ENCODE measurements at regions not wholly inside any gene's neighbourhood (a gene's known extent, or its start where the extent isn't known, plus 50 kb on each side); places are given as distances from the start of the nearest gene placed in this dataset.
A peak's percentile ranks its signal among the peaks of the same experiment; 100 is the strongest.

GRCh38 chr6:108746366-108746765 is 101.9 kb upstream of the ARMC2 start:
- Mint-ChIP-seq H3K4me1 (peaks cover 4% of the 10 kb centered on the region), H3K4me3 (no peak overlapping the region), H3K36me3 (no peaks in the 10 kb centered on the region), H3K27ac (peak overlapping the region; percentile 29), H3K9me3 (no peaks in the 10 kb centered on the region), H3K27me3 (peaks cover 14% of the 10 kb centered on the region)
- DNase-seq (ENCODE audit: low spot score in 2 of 2): no peak
- no peak for ATAC-seq (ENCODE audit: low read depth)

- peak overlapping the region; percentile 29 for H3K27ac Mint-ChIP-seq
- H3K4me1 Mint-ChIP-seq: peaks cover 4% of the 10 kb centered on the region
- peaks cover 10% of the 10 kb centered on the region for H3K27me3 Mint-ChIP-seq
Measured at GRCh38 chr6:108746836-108747575, 101.2 kb upstream of the ARMC2 start.

GRCh38 chr6:108748055-108748454 is 100.2 kb upstream of the ARMC2 start:
- no peak overlapping the region for H3K4me3 Mint-ChIP-seq

More at GRCh38 chr6:108746836-108747575, 101.2 kb upstream of the ARMC2 start:
- no peaks in the 10 kb centered on the region for H3K36me3 Mint-ChIP-seq
- no peak overlapping the region for H3K4me3 Mint-ChIP-seq
- ATAC-seq (ENCODE audit: low read depth) (no peak), DNase-seq (ENCODE audit: low spot score in 2 of 2) (no peak)
- no peaks in the 10 kb centered on the region for H3K9me3 Mint-ChIP-seq

DNA sequence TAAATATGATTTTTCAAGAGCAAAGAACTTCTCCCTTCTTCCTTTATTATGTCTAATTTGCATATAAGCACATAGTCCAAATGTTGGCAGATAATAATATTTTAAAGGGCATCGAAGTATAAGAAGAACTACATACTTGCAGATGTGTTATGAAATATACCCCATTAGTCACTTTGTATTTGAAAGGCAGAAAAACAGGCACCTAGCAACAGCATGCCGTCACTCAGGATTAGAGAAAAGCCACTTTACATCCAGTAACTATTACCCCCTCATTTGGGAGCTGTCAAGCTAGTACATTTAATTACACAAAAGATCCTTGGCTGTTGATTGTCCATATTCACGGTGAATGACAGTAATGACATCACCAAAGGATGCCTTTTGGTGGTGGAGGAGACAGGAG is 99.3 kb upstream of the ARMC2 start:
- DNase-seq (ENCODE audit: low spot score in 2 of 2): no peak
- Mint-ChIP-seq H3K9me3 (no peaks in the 10 kb centered on the region), H3K27me3 (peaks cover 8% of the 10 kb centered on the region), H3K4me1 (no peaks in the 10 kb centered on the region), H3K4me3 (no peak overlapping the region), H3K27ac (no peak overlapping the region), H3K36me3 (no peaks in the 10 kb centered on the region)
- no peak for ATAC-seq (ENCODE audit: low read depth)

More at GRCh38 chr6:108748055-108748454, 100.2 kb upstream of the ARMC2 start:
- no peaks in the 10 kb centered on the region for H3K9me3 Mint-ChIP-seq
- H3K4me1 Mint-ChIP-seq: no peaks in the 10 kb centered on the region
- no peak for DNase-seq (ENCODE audit: low spot score in 2 of 2)
- no peak for ATAC-seq (ENCODE audit: low read depth)
- H3K36me3 Mint-ChIP-seq: no peaks in the 10 kb centered on the region
- peaks cover 10% of the 10 kb centered on the region for H3K27me3 Mint-ChIP-seq
- no peak overlapping the region for H3K27ac Mint-ChIP-seq

- no peak for ATAC-seq (ENCODE audit: low read depth)
- no peak for DNase-seq (ENCODE audit: low spot score in 2 of 2)
- Mint-ChIP-seq H3K4me1 (no peaks in the 10 kb centered on the region), H3K27ac (no peak overlapping the region), H3K36me3 (no peaks in the 10 kb centered on the region), H3K27me3 (peaks cover 6% of the 10 kb centered on the region), H3K9me3 (no peaks in the 10 kb centered on the region), H3K4me3 (no peak overlapping the region)
Measured at GRCh38 chr6:108750801-108751200, 97.4 kb upstream of the ARMC2 start.

- no peak for ATAC-seq (ENCODE audit: low read depth)
- H3K9me3 Mint-ChIP-seq: no peaks in the 10 kb centered on the region
- H3K4me1 Mint-ChIP-seq: no peaks in the 10 kb centered on the region
- H3K27me3 Mint-ChIP-seq: peaks cover 4% of the 10 kb centered on the region
- no peak overlapping the region for H3K4me3 Mint-ChIP-seq
- no peaks in the 10 kb centered on the region for H3K36me3 Mint-ChIP-seq
- H3K27ac Mint-ChIP-seq: no peak overlapping the region
- no peak for DNase-seq (ENCODE audit: low spot score in 2 of 2)
Measured at GRCh38 chr6:108751282-108751681, 96.9 kb upstream of the ARMC2 start.

DNA sequence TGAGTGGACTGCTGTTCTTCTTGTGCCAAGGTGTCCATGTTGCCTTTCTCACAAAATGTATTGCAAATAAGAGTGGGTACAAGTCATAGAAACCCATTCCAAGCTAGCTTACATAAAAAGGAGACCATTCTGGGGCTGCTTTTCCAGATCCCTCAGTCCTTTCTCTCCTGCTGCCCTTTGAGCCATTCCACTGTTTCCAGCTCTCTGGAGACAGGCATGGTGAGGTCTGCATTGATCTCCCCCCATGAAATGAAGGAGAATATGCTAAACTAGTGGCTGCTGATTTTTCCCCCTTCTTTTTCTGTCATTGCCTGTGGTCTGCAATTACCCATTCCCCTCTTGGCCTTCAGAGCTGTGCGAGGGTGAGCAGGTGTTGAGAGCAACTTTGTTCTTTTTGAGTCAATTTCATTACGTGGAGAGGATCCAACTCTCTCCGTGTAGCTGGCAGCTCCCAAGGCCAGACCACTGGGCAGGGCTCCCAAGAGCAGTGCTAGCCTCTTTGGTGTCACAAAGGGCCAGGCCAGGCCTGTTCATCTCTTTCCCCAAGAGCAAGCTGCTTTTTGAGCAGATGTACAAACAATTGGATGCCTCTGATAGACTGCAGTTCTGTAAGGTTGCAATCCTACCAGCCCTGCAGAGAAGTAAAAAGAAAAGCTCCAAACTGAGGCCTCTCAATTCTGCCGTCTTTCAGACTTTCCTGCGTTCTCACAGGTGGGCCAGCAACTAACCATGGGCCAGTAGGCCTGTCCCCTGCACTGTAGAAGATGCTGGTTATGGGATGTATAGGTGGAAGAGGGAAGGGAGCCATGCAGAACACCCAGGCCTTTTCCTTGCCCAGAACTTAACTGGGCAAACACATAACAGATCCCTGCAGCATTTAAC is 96.1 kb upstream of the ARMC2 start:
- Mint-ChIP-seq H3K9me3 (no peaks in the 10 kb centered on the region), H3K4me3 (no peak overlapping the region), H3K4me1 (no peaks in the 10 kb centered on the region), H3K36me3 (no peaks in the 10 kb centered on the region), H3K27ac (no peak overlapping the region), H3K27me3 (peaks cover 2% of the 10 kb centered on the region)
- ATAC-seq (ENCODE audit: low read depth): no peak
- no peak for DNase-seq (ENCODE audit: low spot score in 2 of 2)

DNA sequence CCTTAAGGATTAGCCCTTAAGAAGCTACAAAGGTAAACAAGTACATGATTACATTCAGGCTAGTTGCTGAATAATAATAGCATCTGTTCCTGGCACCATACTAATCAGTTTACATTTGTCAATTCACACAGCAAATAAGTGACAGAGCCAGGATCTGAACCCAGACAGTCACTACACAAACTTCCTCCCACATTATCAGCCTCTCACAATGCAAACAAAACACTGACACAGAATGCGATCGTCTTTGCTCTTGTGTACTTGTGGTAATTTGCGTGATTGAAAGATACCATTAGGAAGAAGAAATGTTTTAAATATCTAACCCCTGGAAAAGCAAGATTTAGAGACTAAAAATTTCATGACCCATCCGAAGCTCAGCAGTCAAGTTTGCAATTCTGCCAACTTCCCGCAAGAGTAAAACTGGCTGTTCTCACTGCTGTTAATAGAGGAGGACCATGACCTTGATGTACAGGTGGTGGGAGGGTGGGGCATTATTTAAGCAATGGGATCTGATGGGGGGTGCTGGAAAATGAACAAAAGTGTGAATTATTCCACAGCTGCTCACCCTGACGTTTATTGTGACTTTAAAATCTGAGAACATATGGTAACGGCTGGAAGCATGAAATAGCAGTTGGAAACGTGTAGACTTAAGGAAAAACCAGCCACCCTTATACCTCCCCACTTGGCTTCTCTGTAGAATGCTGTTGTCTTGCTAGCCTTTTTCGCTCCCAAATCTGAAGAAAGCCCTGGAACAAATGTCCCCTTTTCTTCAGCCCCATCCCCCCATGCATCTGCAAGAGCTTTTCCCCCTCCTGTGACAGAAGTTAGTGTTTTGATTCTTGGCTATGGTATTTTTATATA is 95.3 kb upstream of the ARMC2 start:
- Mint-ChIP-seq H3K27me3 (peaks cover 2% of the 10 kb centered on the region), H3K4me3 (no peak overlapping the region), H3K36me3 (no peaks in the 10 kb centered on the region), H3K9me3 (no peaks in the 10 kb centered on the region), H3K4me1 (no peaks in the 10 kb centered on the region), H3K27ac (no peak overlapping the region)
- ATAC-seq (ENCODE audit: low read depth): no peak
- no peak for DNase-seq (ENCODE audit: low spot score in 2 of 2)

DNA sequence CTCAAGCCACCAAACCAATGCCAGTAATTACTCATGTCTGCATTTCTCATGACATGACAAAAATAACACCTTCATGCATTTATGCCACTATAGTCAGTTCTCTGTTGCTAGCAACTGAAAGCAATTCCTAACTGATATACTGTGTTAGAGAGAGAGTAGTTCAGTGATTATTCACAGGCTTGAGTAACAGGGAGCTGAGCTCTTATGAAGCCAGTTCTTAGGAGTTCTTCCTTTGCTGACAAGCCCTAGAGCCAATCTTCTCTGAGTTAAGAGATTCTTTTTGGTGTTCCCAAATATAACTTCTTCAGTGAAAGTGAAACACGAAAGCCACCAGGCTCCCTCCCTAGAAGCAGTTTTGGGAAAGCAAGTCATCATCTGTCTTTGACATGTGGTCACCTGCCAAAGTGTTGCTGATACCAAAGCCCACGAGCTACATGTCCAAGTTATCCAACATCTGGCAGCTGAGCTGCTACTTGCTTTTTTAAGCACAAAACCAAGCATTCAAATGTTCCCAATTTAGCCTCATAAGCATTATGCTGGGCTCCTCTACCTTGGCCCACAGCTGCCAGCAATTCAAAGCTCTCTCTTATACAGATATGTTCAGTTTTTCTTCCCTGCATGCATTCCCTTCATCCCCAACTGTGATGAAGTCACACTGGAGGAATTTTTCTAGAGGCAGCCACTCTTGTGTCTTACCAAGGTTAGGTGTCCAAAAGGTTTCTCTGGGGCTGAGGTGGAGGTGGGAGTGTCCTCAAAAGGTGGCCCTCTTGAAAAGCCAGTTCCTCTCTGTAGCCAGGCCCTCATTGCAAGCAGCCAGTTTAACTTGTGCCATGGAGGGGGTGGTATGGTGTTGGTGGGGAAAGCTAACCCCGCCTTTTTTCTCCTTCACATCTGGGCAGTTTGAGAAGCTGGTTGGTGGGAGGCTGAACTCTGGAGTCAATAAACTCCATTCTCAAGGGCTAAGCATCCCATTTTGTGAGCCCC is 92.7 kb upstream of the ARMC2 start:
- Mint-ChIP-seq H3K4me3 (no peak overlapping the region), H3K4me1 (no peaks in the 10 kb centered on the region), H3K27ac (no peak overlapping the region), H3K36me3 (no peaks in the 10 kb centered on the region), H3K9me3 (no peaks in the 10 kb centered on the region), H3K27me3 (no peaks in the 10 kb centered on the region)
- DNase-seq (ENCODE audit: low spot score in 2 of 2): no peak
- ATAC-seq (ENCODE audit: low read depth): no peak

DNA sequence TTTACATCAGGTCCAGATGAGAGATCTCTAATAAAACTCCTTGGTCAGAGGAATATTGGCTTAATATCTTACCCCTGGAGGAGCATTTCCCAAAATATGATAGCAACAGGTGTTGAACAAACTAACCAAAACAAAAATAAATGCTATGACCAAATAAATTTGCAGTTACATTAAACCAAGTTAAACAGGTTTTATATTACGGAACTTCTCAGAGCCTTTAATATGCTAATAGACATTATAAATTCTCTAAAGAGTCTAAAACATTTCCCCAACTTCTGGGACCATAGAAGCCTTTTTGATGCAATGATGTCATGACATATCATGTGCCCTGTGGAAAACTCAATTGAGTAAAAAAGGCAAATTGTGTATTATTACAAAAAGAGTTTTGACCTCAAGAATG is 90.9 kb upstream of the ARMC2 start:
- DNase-seq (ENCODE audit: low spot score in 2 of 2) (no peak), ATAC-seq (ENCODE audit: low read depth) (no peak)
- no peak overlapping the region for H3K27ac Mint-ChIP-seq
- peaks cover 5% of the 10 kb centered on the region for H3K4me1 Mint-ChIP-seq
- H3K9me3 Mint-ChIP-seq: no peaks in the 10 kb centered on the region
- no peaks in the 10 kb centered on the region for H3K36me3 Mint-ChIP-seq
- peaks cover 4% of the 10 kb centered on the region for H3K27me3 Mint-ChIP-seq
- no peak overlapping the region for H3K4me3 Mint-ChIP-seq

GRCh38 chr6:108758884-108759283 is 89.3 kb upstream of the ARMC2 start:
- Mint-ChIP-seq H3K36me3 (no peaks in the 10 kb centered on the region), H3K4me3 (no peak overlapping the region), H3K9me3 (no peaks in the 10 kb centered on the region), H3K4me1 (peaks cover 8% of the 10 kb centered on the region), H3K27me3 (peaks cover 6% of the 10 kb centered on the region), H3K27ac (no peak overlapping the region)
- no peak for DNase-seq (ENCODE audit: low spot score in 2 of 2)
- ATAC-seq (ENCODE audit: low read depth): no peak

GRCh38 chr6:108760126-108761050 is 87.8 kb upstream of the ARMC2 start:
- H3K27ac Mint-ChIP-seq: no peak overlapping the region
- ATAC-seq (ENCODE audit: low read depth): no peak
- no peaks in the 10 kb centered on the region for H3K36me3 Mint-ChIP-seq
- no peak overlapping the region for H3K4me3 Mint-ChIP-seq
- no peak for DNase-seq (ENCODE audit: low spot score in 2 of 2)
- H3K4me1 Mint-ChIP-seq: peaks cover 8% of the 10 kb centered on the region
- no peaks in the 10 kb centered on the region for H3K9me3 Mint-ChIP-seq
- H3K27me3 Mint-ChIP-seq: peaks cover 6% of the 10 kb centered on the region
